Kidney (tissue), 13 donors: ENCODE measurements at regions not wholly inside any gene's neighbourhood (a gene's known extent, or its start where the extent isn't known, plus 50 kb on each side); places are given as distances from the start of the nearest gene placed in this dataset.

ENCODE experiments used
- DNase-seq, 5 donors: peaks; one replicate each; pipeline ENCODE4 v3.0.0-alpha.2; 2013 to 2020
- FAIRE-seq: peaks from 2 replicates; lab custom pipeline; 2012; peaks lifted over from hg19 to GRCh38; lab: Jason Lieb, UNC
- H3K27ac ChIP-seq, 2 donors: one replicate each; pipeline ENCODE4 v1.7.0; 2013; ENCODE audit warnings: low read depth in 2 of 2, low read length in 2 of 2, inconsistent platforms in 1 of 2
- H3K27me3 ChIP-seq: one replicate; pipeline ENCODE4 v1.7.1; 2013; ENCODE audit warnings: low read length, inconsistent platforms; ENCODE audit not compliant: control insufficient read depth, insufficient read depth
- H3K36me3 ChIP-seq, 3 donors: one replicate each; pipeline versions ENCODE4 v1.7.0 to v1.7.1; 2013; ENCODE audit warnings: low read length in 3 of 3, control low read depth in 1 of 3, inconsistent platforms in 1 of 3; ENCODE audit not compliant: insufficient read depth in 3 of 3, control insufficient read depth in 2 of 3
- H3K4me1 ChIP-seq, 3 donors: one replicate each; pipeline versions ENCODE4 v1.7.0 to v1.7.1; 2013; ENCODE audit warnings: low read length in 3 of 3, inconsistent platforms in 1 of 3, low read depth in 1 of 3; ENCODE audit not compliant: control insufficient read depth in 2 of 3, insufficient read depth in 2 of 3
- H3K4me3 ChIP-seq, 3 donors: one replicate each; pipeline versions ENCODE4 v1.7.0 to v1.8.1; 2013; ENCODE audit warnings: low read length in 3 of 3, control low read depth in 1 of 3, inconsistent platforms in 1 of 3
- H3K9ac ChIP-seq, 3 donors: one replicate each; pipeline versions ENCODE4 v1.7.0 to v1.7.1; 2013; ENCODE audit warnings: low read length in 3 of 3, control low read depth in 1 of 3, inconsistent platforms in 1 of 3
- H3K9me3 ChIP-seq, 3 donors: one replicate each; pipeline versions ENCODE4 v1.7.0 to v1.7.1; 2013; ENCODE audit warnings: low read length in 3 of 3, control low read depth in 1 of 3, inconsistent platforms in 1 of 3; ENCODE audit not compliant: control insufficient read depth in 2 of 3, insufficient read depth in 1 of 3
- intact Hi-C: fragments of 100-400 bp; cut with DNase I; formaldehyde crosslinking; loops from one replicate; pipeline ENCODE4 v1.11.1; 2022
- TF ChIP-seq, protein P1 (sequence below): IDR thresholded peaks from 3 replicates; pipeline ENCODE4 v1.5.1; 2012; ENCODE audit warnings: mild to moderate bottlenecking, moderate library complexity, borderline replicate concordance; ENCODE audit not compliant: insufficient read depth; ENCODE audit errors: extremely low read depth
- donor health status: control.
- donor health status: control.
- donor health status: control.
- donor health status: control.
- donor health status: control.
- donor health status: DM: yes; HTN: yes; CAD: no.
- donor health status: Normal renal cell carcinoma (clear cell type).

DNA sequence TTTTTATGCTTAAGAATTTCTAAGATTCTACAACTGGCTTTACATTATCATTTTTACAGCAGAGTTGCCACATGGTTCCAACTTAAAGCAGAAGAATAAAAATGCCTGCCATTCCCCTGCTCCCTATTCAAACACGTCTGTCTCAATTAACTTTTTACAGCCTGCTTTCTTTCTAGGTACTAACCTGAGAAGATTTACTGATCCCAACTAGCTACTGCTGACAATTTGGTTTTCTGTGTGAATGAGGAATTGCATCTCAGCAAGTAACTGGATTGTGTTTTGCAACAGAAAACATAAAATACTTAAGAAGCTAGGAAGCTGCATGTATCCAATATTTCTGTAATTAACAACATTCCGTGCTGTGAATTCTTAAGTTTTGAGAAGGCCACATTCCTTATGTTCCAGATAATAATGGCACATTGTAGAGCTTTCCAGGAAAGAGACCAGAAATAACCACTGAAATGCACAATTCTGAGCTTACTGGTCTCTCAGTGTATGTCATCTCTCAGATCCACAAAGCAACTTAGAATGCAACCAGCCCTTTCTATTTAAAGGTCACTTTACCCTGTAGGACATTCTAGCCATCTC, 306.8 kb upstream of the NMUR2 start:
- Histone ChIP-seq H3K27ac (no peak overlapping the region), H3K4me1 (no peaks in the 10 kb centered on the region), H3K9ac (no peak overlapping the region), H3K9me3 (no peaks in the 10 kb centered on the region), H3K27me3 (no peaks in the 10 kb centered on the region), H3K4me3 (no peak overlapping the region), H3K36me3 (no peaks in the 10 kb centered on the region)
- FAIRE-seq (no peak), DNase-seq (peak in 1 of 5 donors; percentile 3)
- TF ChIP-seq, protein P1, sequence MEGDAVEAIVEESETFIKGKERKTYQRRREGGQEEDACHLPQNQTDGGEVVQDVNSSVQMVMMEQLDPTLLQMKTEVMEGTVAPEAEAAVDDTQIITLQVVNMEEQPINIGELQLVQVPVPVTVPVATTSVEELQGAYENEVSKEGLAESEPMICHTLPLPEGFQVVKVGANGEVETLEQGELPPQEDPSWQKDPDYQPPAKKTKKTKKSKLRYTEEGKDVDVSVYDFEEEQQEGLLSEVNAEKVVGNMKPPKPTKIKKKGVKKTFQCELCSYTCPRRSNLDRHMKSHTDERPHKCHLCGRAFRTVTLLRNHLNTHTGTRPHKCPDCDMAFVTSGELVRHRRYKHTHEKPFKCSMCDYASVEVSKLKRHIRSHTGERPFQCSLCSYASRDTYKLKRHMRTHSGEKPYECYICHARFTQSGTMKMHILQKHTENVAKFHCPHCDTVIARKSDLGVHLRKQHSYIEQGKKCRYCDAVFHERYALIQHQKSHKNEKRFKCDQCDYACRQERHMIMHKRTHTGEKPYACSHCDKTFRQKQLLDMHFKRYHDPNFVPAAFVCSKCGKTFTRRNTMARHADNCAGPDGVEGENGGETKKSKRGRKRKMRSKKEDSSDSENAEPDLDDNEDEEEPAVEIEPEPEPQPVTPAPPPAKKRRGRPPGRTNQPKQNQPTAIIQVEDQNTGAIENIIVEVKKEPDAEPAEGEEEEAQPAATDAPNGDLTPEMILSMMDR = no peak
- intact Hi-C loops = no loop called here

DNA sequence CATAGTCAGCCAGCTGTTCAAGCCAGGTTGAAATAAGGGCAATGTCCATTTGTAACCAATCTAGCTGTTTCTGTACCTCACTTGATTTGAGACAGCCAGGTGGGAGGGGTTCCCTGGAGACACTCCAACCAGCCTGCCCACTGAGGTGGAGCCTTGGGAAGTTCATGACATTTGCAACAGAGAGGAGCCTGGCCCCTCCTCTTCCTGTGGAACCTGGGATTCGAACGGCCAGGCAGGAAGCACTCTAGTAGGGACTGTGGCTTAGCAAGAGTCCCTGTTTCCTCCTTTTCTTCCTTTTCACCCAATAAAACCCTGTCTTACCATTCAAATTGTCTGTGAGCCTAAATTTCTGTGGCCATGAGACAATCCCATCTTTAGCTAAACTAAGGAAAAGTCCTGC, 312.3 kb upstream of the NMUR2 start:
- no peaks in the 10 kb centered on the region for H3K4me1 ChIP-seq
- TF ChIP-seq, protein P1 = no peak
- no peak overlapping the region for H3K27ac ChIP-seq
- H3K9ac ChIP-seq = no peak overlapping the region
- intact Hi-C loops = no loop called here
- no peak overlapping the region for H3K4me3 ChIP-seq
- no peaks in the 10 kb centered on the region for H3K36me3 ChIP-seq
- no peaks in the 10 kb centered on the region for H3K27me3 ChIP-seq
- H3K9me3 ChIP-seq = peaks cover 0 to 7% (median 0%) of the 10 kb centered on the region in 3 donors
- FAIRE-seq = no peak
- DNase-seq = peak in 1 of 5 donors; percentile 2

DNA sequence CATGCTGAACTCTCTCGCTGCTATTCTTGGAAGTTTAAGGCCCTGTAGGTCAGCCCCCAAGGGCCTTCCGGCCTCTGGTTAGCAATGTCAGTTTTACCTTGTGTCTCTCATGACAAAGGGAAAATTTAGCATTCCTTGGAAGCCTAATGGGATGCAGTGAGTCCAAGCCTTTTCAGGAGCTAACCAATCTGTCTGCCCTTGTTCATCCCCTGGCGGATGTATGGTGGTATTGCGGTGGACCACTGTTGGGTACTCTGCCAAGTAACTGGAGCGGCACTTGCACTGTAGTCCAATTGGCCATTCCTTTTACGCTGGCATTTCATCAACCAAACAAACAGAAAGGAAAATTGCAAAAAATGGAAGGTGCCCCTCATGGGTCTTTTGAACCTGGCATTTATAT, 318.4 kb upstream of the NMUR2 start:
- Histone ChIP-seq H3K4me3 (no peak overlapping the region), H3K36me3 (no peaks in the 10 kb centered on the region), H3K9me3 (peaks cover 0 to 12% (median 0%) of the 10 kb centered on the region in 3 donors), H3K9ac (no peak overlapping the region), H3K4me1 (no peaks in the 10 kb centered on the region), H3K27me3 (no peaks in the 10 kb centered on the region), H3K27ac (no peak overlapping the region)
- DNase-seq (no peak), FAIRE-seq (no peak)
- intact Hi-C loops = no loop called here
- TF ChIP-seq, protein P1 = no peak

DNA sequence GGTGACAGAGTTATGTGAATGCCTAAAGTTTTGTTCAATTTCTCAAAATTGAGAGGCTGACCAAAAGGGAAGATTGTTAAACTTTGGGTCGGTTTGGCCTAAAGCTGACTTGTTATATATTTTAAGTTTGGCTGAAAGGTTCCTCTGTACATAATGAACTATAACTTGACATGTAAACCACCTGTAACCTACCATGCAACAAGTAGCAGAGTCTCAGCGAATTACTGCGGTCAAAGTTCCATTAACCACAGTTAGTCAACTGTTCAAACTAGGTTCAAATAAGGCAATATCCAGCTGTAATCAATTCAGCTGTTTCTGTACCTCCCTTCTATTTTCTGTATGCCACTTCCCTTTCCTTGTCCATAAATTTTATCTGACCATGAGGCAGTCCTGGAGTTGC, 325.1 kb upstream of the NMUR2 start:
- H3K27me3 ChIP-seq = no peaks in the 10 kb centered on the region
- no peaks in the 10 kb centered on the region for H3K9me3 ChIP-seq
- no peaks in the 10 kb centered on the region for H3K4me1 ChIP-seq
- no peak overlapping the region for H3K9ac ChIP-seq
- H3K27ac ChIP-seq = no peak overlapping the region
- no peaks in the 10 kb centered on the region for H3K36me3 ChIP-seq
- intact Hi-C loops = no loop called here
- H3K4me3 ChIP-seq = no peak overlapping the region
- DNase-seq (no peak), FAIRE-seq (no peak)
- TF ChIP-seq, protein P1 = no peak
